Lower leg skin (tissue), 3 donors: ENCODE measurements at regions not wholly inside any gene's neighbourhood (a gene's known extent, or its start where the extent isn't known, plus 50 kb on each side); places are given as distances from the start of the nearest gene placed in this dataset.

Experiments
- CTCF ChIP-seq, 3 donors: fragments of 450-650 bp; IDR thresholded peaks; one replicate each; pipeline ENCODE4 v1.5.1; 2016; ENCODE audit warnings: antibody characterized with exemption in 3 of 3, mild to moderate bottlenecking in 3 of 3, moderate library complexity in 2 of 3
- POLR2A ChIP-seq, 2 donors: fragments of 450-650 bp; IDR thresholded peaks; one replicate each; pipeline ENCODE4 v1.6.1; 2016 to 2017; ENCODE audit warnings: antibody characterized with exemption in 2 of 2, mild to moderate bottlenecking in 1 of 2, moderate library complexity in 1 of 2

DNA sequence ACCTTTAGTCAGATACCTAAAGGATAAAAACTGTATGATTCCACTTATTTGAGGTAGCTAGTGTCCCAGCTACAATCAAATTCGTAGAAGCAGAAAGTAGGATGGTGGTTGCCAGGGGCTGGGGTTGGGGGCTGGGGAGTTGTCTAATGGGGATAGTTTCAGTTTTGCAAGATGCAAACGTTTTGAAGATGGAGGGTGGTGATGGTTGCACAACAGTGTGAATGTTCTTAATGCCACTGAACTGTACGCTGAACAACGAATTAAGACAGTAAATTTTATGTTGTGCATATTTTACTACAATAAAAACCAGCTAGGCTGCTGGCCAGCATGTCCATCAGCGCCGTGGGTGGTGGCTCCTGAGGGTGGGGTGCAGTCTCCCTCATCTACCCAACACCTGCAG, 137.8 kb downstream of the GADD45G start:
- TF ChIP-seq POLR2A (IDR thresholded peaks at IDR 0.05) (no peak), CTCF (IDR thresholded peaks at IDR 0.05) (no peak)
